ENCODE measurements at regions not wholly inside any gene's neighbourhood (a gene's known extent, or its start where the extent isn't known, plus 50 kb on each side); places are given as distances from the start of the nearest gene placed in this dataset.

DNA sequence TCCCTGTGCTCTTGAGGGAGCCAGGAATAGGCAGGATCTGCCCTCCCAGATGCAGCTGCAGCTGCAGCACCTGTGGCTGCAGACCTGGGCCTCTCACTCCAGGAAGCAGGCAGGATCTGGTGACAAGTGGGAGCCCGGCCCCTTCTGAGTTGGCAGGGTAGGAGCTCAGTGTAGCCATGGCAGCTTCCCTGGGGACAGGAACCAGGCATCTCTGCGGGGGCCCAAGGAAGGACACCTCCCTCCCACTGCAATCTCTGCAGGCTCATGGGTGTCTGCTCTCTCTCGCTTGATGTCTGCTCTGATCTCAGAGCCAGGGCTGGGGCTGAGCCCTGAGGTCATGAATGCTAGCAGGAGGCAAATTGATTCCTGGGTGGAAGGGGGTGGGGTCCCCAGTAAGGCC, 592.5 kb upstream of the CA10 start:
- H4K20me1 ChIP-seq (ENCODE audit: insufficient read depth, low read length): no peaks in the 10 kb centered on the region
- H2AFZ ChIP-seq (replicated peaks; ENCODE audit: low read length, poor library complexity): no peak overlapping the region
- DNase-seq: no peak
- no peak overlapping the region for H2BK5ac ChIP-seq (ENCODE audit: low read depth, low read length, poor library complexity, severe bottlenecking)
- no peak overlapping the region for H3K4ac ChIP-seq (ENCODE audit: low read depth, low read length)
- ATAC-seq (ENCODE audit: low read depth): no peak
- H3K9ac ChIP-seq (ENCODE audit: low read depth, low read length): no peak overlapping the region
- no peak for TF ChIP-seq RAD21 (IDR thresholded peaks at IDR 0.05; ENCODE audit: low read length)
- TF ChIP-seq FOS (IDR thresholded peaks at IDR 0.05; ENCODE audit: low read depth, low read length): no peak
- no peak for TF ChIP-seq CHD1 (IDR thresholded peaks at IDR 0.05; ENCODE audit: low read depth, low read length)
- TF ChIP-seq, protein P1, sequence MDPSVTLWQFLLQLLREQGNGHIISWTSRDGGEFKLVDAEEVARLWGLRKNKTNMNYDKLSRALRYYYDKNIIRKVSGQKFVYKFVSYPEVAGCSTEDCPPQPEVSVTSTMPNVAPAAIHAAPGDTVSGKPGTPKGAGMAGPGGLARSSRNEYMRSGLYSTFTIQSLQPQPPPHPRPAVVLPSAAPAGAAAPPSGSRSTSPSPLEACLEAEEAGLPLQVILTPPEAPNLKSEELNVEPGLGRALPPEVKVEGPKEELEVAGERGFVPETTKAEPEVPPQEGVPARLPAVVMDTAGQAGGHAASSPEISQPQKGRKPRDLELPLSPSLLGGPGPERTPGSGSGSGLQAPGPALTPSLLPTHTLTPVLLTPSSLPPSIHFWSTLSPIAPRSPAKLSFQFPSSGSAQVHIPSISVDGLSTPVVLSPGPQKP (IDR thresholded peaks at IDR 0.05; ENCODE audit: borderline replicate concordance, low read depth, low read length): no peak
- no peak for TF ChIP-seq MXI1 (IDR thresholded peaks at IDR 0.05; ENCODE audit: borderline replicate concordance, low read depth, low read length)
- TF ChIP-seq, protein P2, sequence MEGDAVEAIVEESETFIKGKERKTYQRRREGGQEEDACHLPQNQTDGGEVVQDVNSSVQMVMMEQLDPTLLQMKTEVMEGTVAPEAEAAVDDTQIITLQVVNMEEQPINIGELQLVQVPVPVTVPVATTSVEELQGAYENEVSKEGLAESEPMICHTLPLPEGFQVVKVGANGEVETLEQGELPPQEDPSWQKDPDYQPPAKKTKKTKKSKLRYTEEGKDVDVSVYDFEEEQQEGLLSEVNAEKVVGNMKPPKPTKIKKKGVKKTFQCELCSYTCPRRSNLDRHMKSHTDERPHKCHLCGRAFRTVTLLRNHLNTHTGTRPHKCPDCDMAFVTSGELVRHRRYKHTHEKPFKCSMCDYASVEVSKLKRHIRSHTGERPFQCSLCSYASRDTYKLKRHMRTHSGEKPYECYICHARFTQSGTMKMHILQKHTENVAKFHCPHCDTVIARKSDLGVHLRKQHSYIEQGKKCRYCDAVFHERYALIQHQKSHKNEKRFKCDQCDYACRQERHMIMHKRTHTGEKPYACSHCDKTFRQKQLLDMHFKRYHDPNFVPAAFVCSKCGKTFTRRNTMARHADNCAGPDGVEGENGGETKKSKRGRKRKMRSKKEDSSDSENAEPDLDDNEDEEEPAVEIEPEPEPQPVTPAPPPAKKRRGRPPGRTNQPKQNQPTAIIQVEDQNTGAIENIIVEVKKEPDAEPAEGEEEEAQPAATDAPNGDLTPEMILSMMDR (conservative IDR thresholded peaks at IDR 0.05; ENCODE audit: low read depth, low read length): no peak
- no peak for TF ChIP-seq SMC3 (IDR thresholded peaks at IDR 0.05; ENCODE audit: low read depth, low read length)
- TF ChIP-seq, protein P3, sequence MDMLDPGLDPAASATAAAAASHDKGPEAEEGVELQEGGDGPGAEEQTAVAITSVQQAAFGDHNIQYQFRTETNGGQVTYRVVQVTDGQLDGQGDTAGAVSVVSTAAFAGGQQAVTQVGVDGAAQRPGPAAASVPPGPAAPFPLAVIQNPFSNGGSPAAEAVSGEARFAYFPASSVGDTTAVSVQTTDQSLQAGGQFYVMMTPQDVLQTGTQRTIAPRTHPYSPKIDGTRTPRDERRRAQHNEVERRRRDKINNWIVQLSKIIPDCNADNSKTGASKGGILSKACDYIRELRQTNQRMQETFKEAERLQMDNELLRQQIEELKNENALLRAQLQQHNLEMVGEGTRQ (IDR thresholded peaks at IDR 0.05; ENCODE audit: low read depth, low read length): no peak
- TF ChIP-seq NFE2L2 (IDR thresholded peaks at IDR 0.05; ENCODE audit: low read depth, low read length): no peak
- no peak for TF ChIP-seq CEBPB (IDR thresholded peaks at IDR 0.05; ENCODE audit: low read depth, low read length)
- TF ChIP-seq MAFK (IDR thresholded peaks at IDR 0.05; ENCODE audit: low read depth, low read length): no peak
- no peak for TF ChIP-seq BHLHE40 (IDR thresholded peaks at IDR 0.05; ENCODE audit: low read depth, low read length)
- no peak overlapping the region for H2AK5ac ChIP-seq (ENCODE audit: low read depth, low read length)
- H4K91ac ChIP-seq (ENCODE audit: insufficient read depth, low read depth, low read length): no peak overlapping the region
- H3K4me1 ChIP-seq (ENCODE audit: control insufficient read depth, insufficient read depth, low read length): no peaks in the 10 kb centered on the region
- intact Hi-C loops (cut with micrococcal nuclease) (no loop called here), in situ Hi-C loops (cut with MboI; ENCODE audit: low sequenced_read_pairs) (no loop called here), dilution Hi-C loops (cut with HindIII; ENCODE audit: low sequenced_read_pairs, unreplicated experiment) (no loop called here)
- H3K56ac ChIP-seq (ENCODE audit: extremely low read depth, insufficient read depth, low read length): no peak overlapping the region
- POLR2A ChIA-PET (ENCODE audit: unreplicated experiment): no interaction called here
- no peak overlapping the region for H3K27ac ChIP-seq (ENCODE audit: insufficient read depth, low read length)
- no peak overlapping the region for H4K5ac ChIP-seq (ENCODE audit: low read depth, low read length)
- no peak overlapping the region for H2BK120ac ChIP-seq (ENCODE audit: low read depth, low read length)
- no peaks in the 10 kb centered on the region for H3K9me1 ChIP-seq (ENCODE audit: insufficient read depth, low read length)
- WGBS, 2 experiments (ENCODE audit: extremely low coverage in 2 of 2, insufficient read length in 1 of 2): no CpG with 5 or more reads among the region's 3 CpGs
- H2BK15ac ChIP-seq (ENCODE audit: low read depth, low read length): no peak overlapping the region
- H4K8ac ChIP-seq (ENCODE audit: low read depth in 2 of 2, low read length in 2 of 2): no peak overlapping the region
- H3K4me3 ChIP-seq (ENCODE audit: insufficient read depth, low read depth, low read length): no peak overlapping the region
- no peaks in the 10 kb centered on the region for H3K79me1 ChIP-seq (ENCODE audit: low read depth in 1 of 2, low read length in 2 of 2)
- BruUV-seq (replicated peaks): no TSS peak
- CTCF ChIA-PET: no interaction called here
- H3K23ac ChIP-seq (ENCODE audit: low read depth, low read length): no peak overlapping the region
- no peak overlapping the region for H3K14ac ChIP-seq (replicated peaks; ENCODE audit: low read depth, low read length)
- H3K18ac ChIP-seq (ENCODE audit: low read depth, low read length): no peak overlapping the region
- no peaks in the 10 kb centered on the region for H3K27me3 ChIP-seq (ENCODE audit: control insufficient read depth, insufficient read depth, low read length)
- H3K36me3 ChIP-seq (ENCODE audit: control insufficient read depth, insufficient read depth, low read length): no peaks in the 10 kb centered on the region
- H3K4me2 ChIP-seq (ENCODE audit: low read depth, low read length): no peak overlapping the region
- no peak overlapping the region for H2AK9ac ChIP-seq (replicated peaks; ENCODE audit: low read depth, low read length, poor library complexity)
- H3K9me3 ChIP-seq (ENCODE audit: control insufficient read depth, insufficient read depth, low read length): peaks cover 13% of the 10 kb centered on the region
- H2BK20ac ChIP-seq (ENCODE audit: low read depth, low read length): no peak overlapping the region

Data from IMR-90 (cell line).